Uterus (tissue), 2 donors: ENCODE measurements at regions not wholly inside any gene's neighbourhood (a gene's known extent, or its start where the extent isn't known, plus 50 kb on each side); places are given as distances from the start of the nearest gene placed in this dataset.

Experiments used
- POLR2A ChIP-seq, 2 donors: fragments of 450-650 bp; IDR thresholded peaks; one replicate each; pipeline ENCODE4 v1.6.1; 2016; ENCODE audit warnings: antibody characterized with exemption in 2 of 2, mild to moderate bottlenecking in 1 of 2, moderate library complexity in 1 of 2
- TF ChIP-seq, protein P1 (sequence below), 4 experiments: fragments of 200-600 bp in 2 of 4; fragments of 450-650 bp in 2 of 4; sonication (generic) in 2 of 4; IDR thresholded peaks; one replicate each; pipeline ENCODE4 v1.5.1; 2016 to 2019; ENCODE audit warnings: antibody characterized with exemption in 4 of 4, mild to moderate bottlenecking in 2 of 4, moderate library complexity in 1 of 4

DNA sequence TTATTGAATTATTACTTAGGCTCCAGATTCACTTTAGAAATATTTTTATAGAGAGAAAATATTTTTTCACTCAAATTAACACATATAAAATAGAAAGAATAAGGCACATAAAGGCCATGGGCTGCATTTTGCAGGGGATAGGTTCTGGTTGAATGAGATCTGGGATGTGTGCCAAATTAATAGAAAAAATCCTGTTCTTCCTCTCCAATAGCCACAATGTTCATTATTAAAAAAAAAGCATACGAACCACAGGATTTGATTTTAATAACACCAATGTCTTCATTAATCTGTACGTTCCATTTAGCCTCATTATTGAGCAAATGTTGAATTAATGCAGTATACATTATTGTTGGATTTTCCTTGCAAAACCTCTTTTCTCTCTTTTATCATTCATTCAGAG, 622.8 kb upstream of the AGTR1 start:
- TF ChIP-seq, protein P1, sequence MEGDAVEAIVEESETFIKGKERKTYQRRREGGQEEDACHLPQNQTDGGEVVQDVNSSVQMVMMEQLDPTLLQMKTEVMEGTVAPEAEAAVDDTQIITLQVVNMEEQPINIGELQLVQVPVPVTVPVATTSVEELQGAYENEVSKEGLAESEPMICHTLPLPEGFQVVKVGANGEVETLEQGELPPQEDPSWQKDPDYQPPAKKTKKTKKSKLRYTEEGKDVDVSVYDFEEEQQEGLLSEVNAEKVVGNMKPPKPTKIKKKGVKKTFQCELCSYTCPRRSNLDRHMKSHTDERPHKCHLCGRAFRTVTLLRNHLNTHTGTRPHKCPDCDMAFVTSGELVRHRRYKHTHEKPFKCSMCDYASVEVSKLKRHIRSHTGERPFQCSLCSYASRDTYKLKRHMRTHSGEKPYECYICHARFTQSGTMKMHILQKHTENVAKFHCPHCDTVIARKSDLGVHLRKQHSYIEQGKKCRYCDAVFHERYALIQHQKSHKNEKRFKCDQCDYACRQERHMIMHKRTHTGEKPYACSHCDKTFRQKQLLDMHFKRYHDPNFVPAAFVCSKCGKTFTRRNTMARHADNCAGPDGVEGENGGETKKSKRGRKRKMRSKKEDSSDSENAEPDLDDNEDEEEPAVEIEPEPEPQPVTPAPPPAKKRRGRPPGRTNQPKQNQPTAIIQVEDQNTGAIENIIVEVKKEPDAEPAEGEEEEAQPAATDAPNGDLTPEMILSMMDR (IDR thresholded peaks at IDR 0.05) = no peak
- no peak for TF ChIP-seq POLR2A (IDR thresholded peaks at IDR 0.05)
